Fibroblast of skin of left quadriceps (primary cell): ENCODE measurements at regions not wholly inside any gene's neighbourhood (a gene's known extent, or its start where the extent isn't known, plus 50 kb on each side); places are given as distances from the start of the nearest gene placed in this dataset.
"Not testable (repeated sequence)": the region's sequence is repeated elsewhere in the genome, so short reads cannot be mapped to it uniquely, and the experiment has no call there.

Experiments used
- DNase-seq, 2 experiments: peaks; one replicate each; pipeline ENCODE4 v3.0.0-alpha.2; 2013; ENCODE audit warnings: low read depth in 2 of 2

DNA sequence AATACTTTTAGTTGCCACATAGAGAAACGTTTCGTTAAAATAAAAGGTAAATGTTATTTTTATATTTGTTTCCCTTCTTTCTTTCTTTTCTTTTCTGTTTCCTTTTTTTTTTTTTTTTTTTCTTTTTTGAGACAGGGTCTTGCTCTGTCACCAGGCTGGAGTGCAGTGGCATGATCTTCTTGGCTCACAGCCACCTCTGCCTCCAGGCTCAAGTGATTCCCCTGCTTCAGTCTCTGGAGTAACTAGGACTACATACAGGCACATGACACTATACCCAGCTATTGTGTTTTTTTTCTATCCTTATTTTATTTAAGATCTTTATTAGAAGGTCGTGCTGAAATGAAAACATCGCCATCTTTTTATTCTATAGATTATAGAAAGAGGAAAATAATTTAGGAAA, 661.8 kb upstream of the MBL2 start:
- no peak for DNase-seq

GRCh38 chr10:53432035-53432434, 659.5 kb upstream of the MBL2 start:
- no peak for DNase-seq

- no peak for DNase-seq
Observed at GRCh38 chr10:53430974-53431373, 658.4 kb upstream of the MBL2 start.

- no peak for DNase-seq
Observed at GRCh38 chr10:53430127-53430891, 657.7 kb upstream of the MBL2 start.

DNA sequence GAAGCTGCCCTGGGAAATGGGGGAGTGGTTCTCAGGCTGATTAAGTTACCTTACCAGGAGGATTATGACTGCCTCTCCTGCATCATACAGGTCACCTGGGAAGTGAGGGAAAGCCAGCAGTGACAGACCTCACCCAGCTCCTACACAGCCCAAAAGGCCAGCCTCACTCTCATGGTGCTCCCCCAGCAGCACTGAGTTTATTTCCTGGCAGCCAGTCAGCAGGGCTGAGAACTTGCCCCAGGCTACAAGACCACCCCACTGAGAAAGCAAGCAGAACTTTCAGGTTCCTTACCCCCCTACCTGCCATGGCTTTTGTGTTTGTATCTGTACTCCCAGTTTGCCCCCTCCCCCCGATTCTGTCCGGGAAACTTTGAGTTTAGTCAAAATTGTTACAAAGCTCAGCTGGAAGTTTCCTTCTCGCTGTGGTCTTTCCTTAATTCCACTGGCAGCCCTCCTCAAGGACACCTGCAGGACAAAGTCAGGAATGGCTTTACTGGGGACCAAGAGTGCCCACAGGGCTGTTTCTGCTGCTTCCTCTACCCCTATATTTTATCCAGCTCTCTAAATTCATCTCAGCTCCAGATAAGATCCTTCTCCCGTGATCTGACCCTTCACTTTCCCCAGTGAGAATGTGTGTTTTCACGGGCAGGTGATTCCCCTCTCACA, 649.8 kb upstream of the MBL2 start:
- no peak for DNase-seq

DNA sequence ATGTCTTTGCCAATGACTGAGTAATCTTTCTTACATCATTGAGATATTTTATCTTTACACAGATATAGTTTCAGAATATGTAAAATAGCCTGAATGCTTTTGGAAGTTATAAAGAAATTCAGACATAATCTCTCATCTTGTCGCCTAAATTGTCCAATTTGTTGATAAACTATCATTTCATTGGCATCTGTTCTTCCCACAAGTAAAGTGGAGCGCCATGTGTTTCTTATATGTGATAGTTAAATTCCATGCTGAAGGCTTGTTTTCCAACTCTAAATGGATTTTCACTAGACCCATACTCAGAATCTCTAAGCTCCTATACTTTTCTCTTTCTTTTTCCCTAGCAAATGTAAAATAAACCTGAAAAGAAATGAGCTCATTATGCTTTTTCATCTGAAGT, 640.1 kb upstream of the MBL2 start:
- DNase-seq: no peak

- no peak for DNase-seq
Observed at GRCh38 chr10:53406532-53406931, 633.9 kb upstream of the MBL2 start.

- no peak for DNase-seq
Observed at GRCh38 chr10:53403688-53404087, 631.1 kb upstream of the MBL2 start.

DNA sequence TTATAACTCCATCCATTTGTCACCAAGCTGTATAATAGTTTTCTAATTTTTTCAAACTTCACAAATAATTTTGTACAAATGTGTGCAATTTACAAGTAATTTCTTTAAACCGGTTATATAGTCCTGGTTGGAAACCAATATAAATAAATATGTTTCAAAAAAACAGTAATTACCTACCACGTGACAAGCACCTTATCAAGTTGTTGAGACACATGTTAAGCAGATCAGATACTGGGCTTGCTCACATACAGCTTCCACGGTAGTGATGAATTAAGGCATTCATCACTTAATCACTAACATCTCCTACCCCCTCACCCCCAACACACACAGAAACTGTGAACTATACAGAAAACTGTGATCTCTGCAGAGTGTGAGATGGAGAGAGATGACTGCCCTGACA, 630.0 kb upstream of the MBL2 start:
- DNase-seq: no peak

GRCh38 chr10:53401536-53401935, 629.0 kb upstream of the MBL2 start:
- no peak for DNase-seq

- DNase-seq: no peak
Observed at GRCh38 chr10:53396876-53397275, 624.3 kb upstream of the MBL2 start.

- no peak for DNase-seq
Observed at GRCh38 chr10:53395449-53395848, 622.9 kb upstream of the MBL2 start.

GRCh38 chr10:53387562-53387961, 615.0 kb upstream of the MBL2 start:
- DNase-seq: no peak

DNA sequence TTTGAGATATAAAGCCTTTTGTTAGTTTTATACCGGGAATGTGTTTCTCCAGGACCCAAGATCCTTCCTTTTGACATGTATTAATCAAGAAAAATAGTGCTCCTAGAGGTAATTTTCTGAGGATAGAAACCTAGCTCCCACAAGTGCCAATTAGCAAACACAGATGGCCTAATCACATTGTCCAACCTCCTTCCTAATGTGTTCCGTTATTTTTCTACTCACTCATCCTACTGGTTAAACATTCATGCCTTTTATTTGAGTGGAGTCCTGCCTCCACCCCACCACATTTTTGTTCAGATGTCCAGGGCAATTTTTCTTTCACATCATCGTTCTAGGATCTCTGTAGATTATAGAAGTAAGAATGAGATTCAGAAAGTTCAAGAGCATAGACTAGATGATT, 610.0 kb upstream of the MBL2 start:
- no peak for DNase-seq

GRCh38 chr10:53379956-53380355, 607.4 kb upstream of the MBL2 start:
- DNase-seq: no peak

DNA sequence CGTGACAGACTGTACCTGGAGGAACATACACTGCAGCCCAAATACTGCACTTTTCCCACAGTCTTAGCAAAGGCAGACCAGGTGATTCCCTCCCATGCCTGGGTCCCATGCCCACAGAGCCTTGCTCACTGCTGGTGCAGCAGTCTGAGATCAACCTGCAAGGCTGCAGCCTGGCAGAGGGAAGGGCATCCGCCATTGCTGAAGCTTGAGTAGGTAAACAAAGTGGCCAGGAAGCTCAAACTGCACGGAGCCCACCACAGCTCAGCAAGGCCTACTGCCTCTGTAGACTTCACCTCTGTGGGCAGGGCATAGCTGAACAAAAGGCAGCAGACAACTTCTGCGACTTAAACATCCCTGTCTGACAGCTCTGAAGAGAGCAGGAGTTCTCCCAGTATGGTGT, 597.8 kb upstream of the MBL2 start:
- DNase-seq: no peak

DNA sequence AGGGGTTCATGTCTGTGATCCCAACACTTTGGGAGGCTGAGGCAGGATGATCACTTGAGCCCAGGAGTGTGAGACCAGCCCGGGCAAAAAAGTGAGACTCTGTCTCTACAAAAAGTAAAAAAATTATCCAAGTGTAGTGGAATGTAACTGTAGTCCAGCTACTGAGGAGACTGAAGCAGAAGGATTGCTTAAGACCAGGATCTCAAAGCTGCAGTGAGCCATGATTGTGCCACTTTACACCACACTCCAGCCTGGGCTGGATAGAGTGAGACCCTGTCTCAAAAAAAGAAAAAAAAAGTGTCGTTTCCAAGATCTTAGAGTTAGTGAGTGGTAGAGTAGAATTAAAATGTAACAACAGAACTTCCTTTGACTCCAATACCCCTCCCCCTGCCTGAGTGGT, 589.4 kb upstream of the MBL2 start:
- no peak for DNase-seq

GRCh38 chr10:53361281-53361680, 588.7 kb upstream of the MBL2 start:
- no peak for DNase-seq

DNA sequence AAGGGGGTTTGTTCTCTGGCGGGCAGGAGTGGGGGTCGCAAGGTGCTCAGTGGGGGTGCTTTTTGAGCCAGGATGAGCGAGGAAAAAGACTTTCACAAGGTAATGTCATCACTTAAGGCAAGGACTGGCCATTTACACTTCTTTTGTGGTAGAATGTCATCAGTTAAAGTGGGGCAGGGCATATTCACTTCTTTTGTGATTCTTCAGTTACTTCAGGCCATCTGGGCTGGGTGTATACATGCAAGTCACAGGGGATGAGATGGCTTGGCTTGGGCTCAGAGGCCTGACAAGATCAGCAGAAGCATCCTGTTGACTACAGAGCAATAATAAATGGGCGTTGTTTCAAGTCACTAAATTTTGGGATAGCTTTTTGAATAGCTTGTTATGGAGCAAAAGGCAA, 586.4 kb upstream of the MBL2 start:
- DNase-seq: not testable (repeated sequence)

DNA sequence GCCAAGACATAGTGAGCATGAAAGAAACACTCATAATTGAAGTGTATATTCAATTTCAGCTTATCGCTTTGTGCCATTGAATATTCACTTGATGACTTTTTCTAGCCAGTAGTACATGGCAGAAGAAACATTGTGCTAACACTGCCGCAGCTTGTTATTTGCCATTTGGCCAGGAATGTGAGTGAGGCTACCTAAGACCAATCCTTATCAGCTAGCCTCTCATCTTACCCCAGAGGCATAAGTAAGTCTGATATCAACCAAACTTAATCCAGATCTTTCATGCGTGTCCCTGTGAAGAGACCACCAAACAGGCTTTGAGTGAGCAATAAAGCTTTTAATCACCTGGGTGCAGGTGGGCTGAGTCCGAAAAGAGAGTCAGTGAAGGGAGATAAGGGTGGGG, 586.0 kb upstream of the MBL2 start:
- DNase-seq: no peak

DNA sequence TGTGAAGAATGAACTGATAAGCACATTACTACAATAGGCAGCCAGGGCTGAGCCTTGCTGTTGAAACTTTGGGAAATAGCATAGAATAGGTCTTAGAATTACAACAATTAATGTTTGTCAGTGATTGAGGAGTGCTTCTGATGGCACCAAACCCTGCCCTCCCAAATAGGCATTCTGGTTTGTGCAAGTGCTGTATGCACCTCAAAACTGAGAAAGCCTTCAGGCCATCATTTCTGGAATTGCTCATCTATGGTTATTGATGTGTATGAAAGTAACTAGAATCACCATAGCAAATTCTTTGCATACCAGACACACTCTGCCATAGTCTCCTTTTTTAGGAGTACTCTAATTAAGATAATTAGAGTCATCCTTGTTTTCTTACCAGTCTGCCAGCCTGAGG, 585.0 kb upstream of the MBL2 start:
- no peak for DNase-seq

DNA sequence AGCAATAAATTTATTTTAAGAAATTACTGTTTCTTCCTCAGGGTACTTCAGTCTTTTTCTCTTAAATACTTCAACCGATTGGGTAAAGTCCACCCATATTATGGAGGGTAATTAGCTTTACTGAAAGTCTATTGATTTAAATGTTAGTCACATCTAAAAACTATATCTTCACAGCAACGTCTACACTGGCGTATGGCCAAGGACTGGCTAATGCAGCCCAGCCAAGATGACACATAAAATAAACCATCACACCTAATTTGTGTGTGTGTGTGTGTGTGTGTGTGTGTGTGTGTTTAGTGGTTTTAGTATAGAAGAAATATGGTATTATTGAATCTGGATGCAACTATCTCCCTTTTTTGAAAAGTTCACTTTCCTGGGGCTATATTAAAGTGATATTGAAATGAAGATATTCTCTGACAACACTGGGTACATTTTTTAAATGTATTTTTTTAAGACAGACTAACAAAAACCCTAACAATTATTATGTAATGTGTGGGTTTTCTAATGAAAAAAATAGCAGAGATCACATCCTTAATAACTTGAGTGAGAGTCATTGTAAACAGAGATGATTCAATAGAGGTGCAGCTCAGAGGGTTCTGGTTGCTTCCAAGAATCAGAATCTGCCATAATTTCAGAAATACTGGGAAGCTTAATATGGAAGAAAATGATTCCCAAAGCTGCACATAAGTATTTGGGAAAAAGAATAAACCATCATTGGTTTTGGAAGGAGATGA, 584.2 kb upstream of the MBL2 start:
- DNase-seq: no peak

GRCh38 chr10:53342531-53342930, 569.9 kb upstream of the MBL2 start:
- DNase-seq: not testable (repeated sequence)
